ENCODE measurements at regions not wholly inside any gene's neighbourhood (a gene's known extent, or its start where the extent isn't known, plus 50 kb on each side); places are given as distances from the start of the nearest gene placed in this dataset.

DNA sequence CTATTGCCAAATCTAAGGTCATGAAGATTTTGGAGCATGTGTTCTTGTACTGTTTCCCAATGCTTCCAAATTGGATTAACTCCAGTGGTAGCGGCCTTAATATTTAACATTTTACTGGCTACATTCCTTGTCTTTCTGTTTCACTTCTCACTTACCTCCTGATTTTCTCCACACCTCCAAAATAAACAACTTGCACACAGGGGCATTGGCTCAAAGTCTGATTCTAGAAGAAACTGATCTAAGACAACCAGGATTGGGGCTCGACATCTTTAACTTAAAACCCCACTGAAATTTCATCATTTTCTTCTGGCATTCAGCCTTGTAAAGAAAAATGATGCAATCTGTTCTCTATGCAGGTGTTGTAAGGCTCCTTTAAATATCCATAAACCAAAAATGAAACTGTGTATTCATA lies 557.9 kb upstream of the ID4 start:
- TF ChIP-seq NFRKB (IDR thresholded peaks at IDR 0.05) (no peak), SUZ12 (IDR thresholded peaks at IDR 0.05) (no peak), LEF1 (IDR thresholded peaks at IDR 0.05; ENCODE audit: borderline replicate concordance) (no peak), PKNOX1 (IDR thresholded peaks at IDR 0.05) (no peak)
- DNase-seq (ENCODE audit: extremely low spot score), result no peak
- ChIA-PET POLR2A (no interaction called here), CTCF (no interaction called here)

- no peak for DNase-seq (ENCODE audit: extremely low spot score)
- ChIA-PET POLR2A (no interaction called here), CTCF (no interaction called here)
- TF ChIP-seq TARDBP (IDR thresholded peaks at IDR 0.05) (no peak), SUZ12 (IDR thresholded peaks at IDR 0.05) (no peak)
Observed at GRCh38 chr6:19287928-19288327, 549.2 kb upstream of the ID4 start.

GRCh38 chr6:19289457-19289856 lies 547.7 kb upstream of the ID4 start:
- no peak for TF ChIP-seq ELF4 (IDR thresholded peaks at IDR 0.05)
- TF ChIP-seq SP1 (IDR thresholded peaks at IDR 0.05), result no peak
- TF ChIP-seq ARNT (IDR thresholded peaks at IDR 0.05), result no peak
- TF ChIP-seq NFRKB (IDR thresholded peaks at IDR 0.05), result no peak
- TF ChIP-seq PKNOX1 (IDR thresholded peaks at IDR 0.05), result no peak
- TF ChIP-seq SUZ12 (IDR thresholded peaks at IDR 0.05), result no peak
- no peak for TF ChIP-seq LEF1 (IDR thresholded peaks at IDR 0.05; ENCODE audit: borderline replicate concordance)
- no peak for TF ChIP-seq BHLHE40 (IDR thresholded peaks at IDR 0.05; ENCODE audit: borderline replicate concordance)
- DNase-seq (ENCODE audit: extremely low spot score), result no peak
- CTCF ChIA-PET, result no interaction called here
- POLR2A ChIA-PET, result no interaction called here

- ChIA-PET POLR2A (no interaction called here), CTCF (no interaction called here)
- DNase-seq (ENCODE audit: extremely low spot score), result no peak
- TF ChIP-seq PKNOX1 (IDR thresholded peaks at IDR 0.05), result peak; percentile 37; the same call in 1 of the 2 replicates
- TF ChIP-seq SP1 (IDR thresholded peaks at IDR 0.05), result no peak
Observed at GRCh38 chr6:19297880-19298279, 539.3 kb upstream of the ID4 start.

GRCh38 chr6:19298421-19298820 lies 538.7 kb upstream of the ID4 start:
- ChIA-PET POLR2A (no interaction called here), CTCF (no interaction called here)
- DNase-seq (ENCODE audit: extremely low spot score), result no peak
- no peak for TF ChIP-seq ELF4 (IDR thresholded peaks at IDR 0.05)
- no peak for TF ChIP-seq FOXK2 (IDR thresholded peaks at IDR 0.05)
- TF ChIP-seq FOXM1 (IDR thresholded peaks at IDR 0.05; ENCODE audit: borderline replicate concordance), result no peak
- no peak for TF ChIP-seq PKNOX1 (IDR thresholded peaks at IDR 0.05)
- no peak for TF ChIP-seq ARNT (IDR thresholded peaks at IDR 0.05)
- TF ChIP-seq TARDBP (IDR thresholded peaks at IDR 0.05), result no peak
- TF ChIP-seq HDGF (IDR thresholded peaks at IDR 0.05; ENCODE audit: borderline replicate concordance), result no peak
- no peak for TF ChIP-seq NFRKB (IDR thresholded peaks at IDR 0.05)
- no peak for TF ChIP-seq SUZ12 (IDR thresholded peaks at IDR 0.05)

DNA sequence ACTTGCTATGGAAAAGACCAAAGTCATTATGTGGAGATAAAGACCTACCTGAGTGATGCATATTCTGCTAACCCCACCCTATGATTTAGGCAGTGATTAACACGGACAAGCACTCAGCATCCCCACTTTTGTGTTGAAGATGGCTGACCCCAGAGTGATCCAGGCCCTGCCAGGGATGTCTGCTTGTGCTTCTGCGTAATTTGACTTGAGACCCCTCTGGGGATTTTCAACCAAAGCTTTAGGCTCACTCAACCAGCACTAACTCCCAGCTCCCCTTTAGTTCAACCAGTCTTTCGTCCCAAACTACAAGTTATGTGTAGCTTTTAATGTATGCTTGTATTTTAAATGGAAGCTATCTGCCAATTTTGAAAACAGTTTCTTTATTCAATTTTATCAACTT lies 538.0 kb upstream of the ID4 start:
- CTCF ChIA-PET, result no interaction called here
- no peak for DNase-seq (ENCODE audit: extremely low spot score)
- TF ChIP-seq SUZ12 (IDR thresholded peaks at IDR 0.05), result no peak
- TF ChIP-seq ELF4 (IDR thresholded peaks at IDR 0.05), result no peak
- TF ChIP-seq FOXA1 (IDR thresholded peaks at IDR 0.05), result no peak
- TF ChIP-seq HDGF (IDR thresholded peaks at IDR 0.05; ENCODE audit: borderline replicate concordance), result no peak
- TF ChIP-seq L3MBTL2 (conservative IDR thresholded peaks at IDR 0.05), result no peak
- TF ChIP-seq BHLHE40 (IDR thresholded peaks at IDR 0.05; ENCODE audit: borderline replicate concordance), result no peak
- TF ChIP-seq TARDBP (IDR thresholded peaks at IDR 0.05), result no peak
- TF ChIP-seq FOXM1 (IDR thresholded peaks at IDR 0.05; ENCODE audit: borderline replicate concordance), result no peak
- TF ChIP-seq CTBP1 (IDR thresholded peaks at IDR 0.05; ENCODE audit: borderline replicate concordance), result no peak
- TF ChIP-seq LEF1 (IDR thresholded peaks at IDR 0.05; ENCODE audit: borderline replicate concordance), result no peak
- POLR2A ChIA-PET, result no interaction called here

GRCh38 chr6:19301980-19302379 lies 535.2 kb upstream of the ID4 start:
- no peak for DNase-seq (ENCODE audit: extremely low spot score)
- ChIA-PET POLR2A (no interaction called here), CTCF (no interaction called here)
- TF ChIP-seq LEF1 (IDR thresholded peaks at IDR 0.05; ENCODE audit: borderline replicate concordance) (no peak), CTBP1 (IDR thresholded peaks at IDR 0.05; ENCODE audit: borderline replicate concordance) (no peak), SP1 (IDR thresholded peaks at IDR 0.05) (no peak), PKNOX1 (IDR thresholded peaks at IDR 0.05) (no peak), BHLHE40 (IDR thresholded peaks at IDR 0.05; ENCODE audit: borderline replicate concordance) (no peak), ARNT (IDR thresholded peaks at IDR 0.05) (no peak), NFRKB (IDR thresholded peaks at IDR 0.05) (no peak), L3MBTL2 (conservative IDR thresholded peaks at IDR 0.05) (no peak), FOXM1 (IDR thresholded peaks at IDR 0.05; ENCODE audit: borderline replicate concordance) (no peak), SUZ12 (IDR thresholded peaks at IDR 0.05) (no peak)

All from HEK293T (cell line).